ENCODE measurements at regions not wholly inside any gene's neighbourhood (a gene's known extent, or its start where the extent isn't known, plus 50 kb on each side); places are given as distances from the start of the nearest gene placed in this dataset.

DNA sequence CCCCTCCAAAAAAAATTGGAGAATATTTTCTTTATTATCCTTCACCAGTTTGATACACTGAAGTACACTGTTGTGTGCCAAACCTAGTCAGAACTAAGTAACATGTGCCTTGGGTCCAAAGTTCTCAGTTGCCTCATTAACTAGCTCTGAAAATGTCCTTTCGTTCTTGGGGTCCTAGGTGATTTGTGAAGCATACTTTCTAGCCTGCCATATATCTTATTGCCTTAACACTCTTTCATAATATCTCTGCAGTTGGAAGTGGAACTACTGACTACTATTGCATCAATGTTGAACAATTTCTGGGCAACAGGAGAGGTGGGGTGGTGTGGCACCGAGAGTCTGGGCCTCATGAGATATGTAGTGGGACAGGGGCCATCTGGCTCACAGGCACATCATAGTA lies 592.9 kb upstream of the FBXO33 start:
- TF ChIP-seq, protein P1, sequence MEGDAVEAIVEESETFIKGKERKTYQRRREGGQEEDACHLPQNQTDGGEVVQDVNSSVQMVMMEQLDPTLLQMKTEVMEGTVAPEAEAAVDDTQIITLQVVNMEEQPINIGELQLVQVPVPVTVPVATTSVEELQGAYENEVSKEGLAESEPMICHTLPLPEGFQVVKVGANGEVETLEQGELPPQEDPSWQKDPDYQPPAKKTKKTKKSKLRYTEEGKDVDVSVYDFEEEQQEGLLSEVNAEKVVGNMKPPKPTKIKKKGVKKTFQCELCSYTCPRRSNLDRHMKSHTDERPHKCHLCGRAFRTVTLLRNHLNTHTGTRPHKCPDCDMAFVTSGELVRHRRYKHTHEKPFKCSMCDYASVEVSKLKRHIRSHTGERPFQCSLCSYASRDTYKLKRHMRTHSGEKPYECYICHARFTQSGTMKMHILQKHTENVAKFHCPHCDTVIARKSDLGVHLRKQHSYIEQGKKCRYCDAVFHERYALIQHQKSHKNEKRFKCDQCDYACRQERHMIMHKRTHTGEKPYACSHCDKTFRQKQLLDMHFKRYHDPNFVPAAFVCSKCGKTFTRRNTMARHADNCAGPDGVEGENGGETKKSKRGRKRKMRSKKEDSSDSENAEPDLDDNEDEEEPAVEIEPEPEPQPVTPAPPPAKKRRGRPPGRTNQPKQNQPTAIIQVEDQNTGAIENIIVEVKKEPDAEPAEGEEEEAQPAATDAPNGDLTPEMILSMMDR (IDR thresholded peaks at IDR 0.05), result no peak
- TF ChIP-seq POLR2A (IDR thresholded peaks at IDR 0.05) (no peak), EP300 (IDR thresholded peaks at IDR 0.05) (no peak)
